ENCODE measurements at regions not wholly inside any gene's neighbourhood (a gene's known extent, or its start where the extent isn't known, plus 50 kb on each side); places are given as distances from the start of the nearest gene placed in this dataset.

DNA sequence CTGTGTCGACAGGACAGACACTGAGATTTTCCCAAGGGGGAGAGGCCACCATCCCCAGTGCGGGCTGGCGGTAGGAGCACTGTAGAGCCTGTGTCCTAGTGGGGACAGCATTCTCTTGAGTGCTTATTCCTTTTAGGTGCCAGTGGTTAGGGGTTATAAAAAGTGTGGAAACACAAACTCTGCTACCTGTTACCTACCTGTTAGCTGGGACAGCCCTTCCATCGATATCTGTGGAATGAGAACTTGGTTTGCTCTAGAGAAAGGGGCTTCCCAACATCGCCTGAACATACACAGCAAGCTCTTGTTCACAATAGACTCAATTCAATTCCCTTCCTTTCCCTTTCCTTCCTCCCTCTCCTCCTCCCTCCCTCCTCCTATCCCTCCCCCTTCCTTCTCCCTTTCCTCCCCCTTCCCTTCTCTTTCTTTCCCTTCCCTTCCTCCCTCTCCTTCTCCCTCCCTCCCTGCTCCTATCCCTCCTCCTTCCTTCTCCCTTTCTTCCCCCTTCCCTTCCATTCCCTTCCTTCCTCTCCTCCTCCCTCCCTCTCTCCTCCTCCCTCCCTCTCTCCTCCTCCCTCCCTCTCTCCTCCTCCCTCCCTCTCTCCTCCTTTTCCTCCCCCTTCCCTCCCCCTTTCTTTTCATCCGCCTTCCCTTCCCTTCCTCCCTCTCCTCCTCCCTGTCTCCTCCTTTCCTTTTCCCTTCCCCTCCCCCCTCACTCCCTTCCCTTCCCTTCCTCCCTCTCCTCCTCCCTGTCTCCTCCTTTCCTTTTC lies 188.5 kb downstream of the URI1 start:
- no peak overlapping the region for H3K4ac ChIP-seq (replicated peaks; ENCODE audit: insufficient read length, low read depth, low read length)
- no peak overlapping the region for H2BK5ac ChIP-seq (ENCODE audit: low read depth, low read length)
- no peak for DNase-seq (ENCODE audit: low read depth in 1 of 2, low spot score in 2 of 2)
- POLR2A ChIA-PET (ENCODE audit: partially characterized antibody), result no interaction called here
- no peak for FAIRE-seq
- H2BK120ac ChIP-seq (replicated peaks; ENCODE audit: low read depth, low read length), result no peak overlapping the region
- no peak overlapping the region for H2BK12ac ChIP-seq (ENCODE audit: low read depth, low read length)
- no peak overlapping the region for H3K9ac ChIP-seq (replicated peaks in 1 of 4; ENCODE audit: extremely low read depth in 1 of 4, low read depth in 3 of 4, low read length in 3 of 4)
- H2AFZ ChIP-seq (ENCODE audit: low read length), result peak overlapping the region; percentile 62; the same call in 1 of the 2 replicates
- no peak overlapping the region for H3K18ac ChIP-seq (ENCODE audit: extremely low read depth, low read length)
- CTCF ChIA-PET (ENCODE audit: partially characterized antibody), result interaction anchor here (1.4 kb wide), 1 partner anchor 54 kb away, joined by 4 read pairs; no protein-coding TSS in a partner anchor
- H3K79me1 ChIP-seq (ENCODE audit: low read depth, low read length), result no peaks in the 10 kb centered on the region
- H3K36me3 ChIP-seq (ENCODE audit: control insufficient read depth in 2 of 4, insufficient read depth in 4 of 4, low read length in 3 of 4), result no peaks in the 10 kb centered on the region
- 0 out of 2 replicates have a peak overlapping the region, but pooled peaks have one; percentile 2 for H2BK15ac ChIP-seq (ENCODE audit: low read length)
- H3K4me2 ChIP-seq (ENCODE audit: insufficient read depth in 1 of 2, low read depth in 2 of 2, low read length in 2 of 2), result no peak overlapping the region
- no peak overlapping the region for H4K8ac ChIP-seq (ENCODE audit: extremely low read depth, insufficient read depth, low read length)
- H4K20me1 ChIP-seq (replicated peaks in 1 of 2; ENCODE audit: control insufficient read depth in 1 of 2, insufficient read depth in 2 of 2, low read length in 2 of 2), result no peaks in the 10 kb centered on the region
- no peak overlapping the region for H3K4me3 ChIP-seq (ENCODE audit: extremely low read depth in 1 of 4, insufficient read depth in 2 of 4, low read depth in 3 of 4, low read length in 4 of 4)
- H3K9me3 ChIP-seq (ENCODE audit: insufficient read depth in 2 of 2, low read depth in 1 of 2, low read length in 1 of 2), result no peaks in the 10 kb centered on the region
- no peaks in the 10 kb centered on the region for H3K79me2 ChIP-seq (ENCODE audit: control insufficient read depth in 1 of 2, insufficient read depth in 2 of 2, low read length in 2 of 2)
- no peak overlapping the region for H4K91ac ChIP-seq (replicated peaks; ENCODE audit: insufficient read length, low read length)
- H3K23me2 ChIP-seq (ENCODE audit: low read depth, low read length), result no peaks in the 10 kb centered on the region
- H3K27ac ChIP-seq (ENCODE audit: low read depth, low read length), result no peak overlapping the region
- H3K56ac ChIP-seq (replicated peaks; ENCODE audit: insufficient read length, low read depth, low read length), result no peak overlapping the region
- H3K23ac ChIP-seq (ENCODE audit: insufficient read length), result no peak overlapping the region
- no peak overlapping the region for H2BK20ac ChIP-seq (ENCODE audit: low read length)
- H2AK5ac ChIP-seq (ENCODE audit: low read depth, low read length), result no peak overlapping the region
- no peak overlapping the region for H3K14ac ChIP-seq (ENCODE audit: insufficient read length)
- H3K27me3 ChIP-seq (replicated peaks in 1 of 4; ENCODE audit: control insufficient read depth in 3 of 4, extremely low read depth in 1 of 4, insufficient read depth in 3 of 4, low read length in 3 of 4), result no peaks in the 10 kb centered on the region; a peak in 1 of 7 replicates
- 70% methylated on average over 5 of the region's 6 CpGs; no CpG with 5 or more reads in 1 of the 2 experiments for WGBS, 2 experiments (ENCODE audit: extremely low coverage in 1 of 2, insufficient coverage in 1 of 2, insufficient read length in 1 of 2, insufficient replicate concordance in 2 of 2, low coverage in 1 of 2, low lambda C conversion rate in 2 of 2, missing lambda C conversion rate in 1 of 2)
- no peak overlapping the region for H4K5ac ChIP-seq (ENCODE audit: insufficient read length, low read depth, low read length)
- peaks cover 0 to 9% (median 0%) of the 10 kb centered on the region in 4 experiments; a peak in 2 of 7 replicates for H3K4me1 ChIP-seq (replicated peaks in 1 of 4; ENCODE audit: control insufficient read depth in 3 of 4, insufficient read depth in 4 of 4, low read length in 3 of 4)
- TF ChIP-seq RFX5 (IDR thresholded peaks at IDR 0.05; ENCODE audit: borderline replicate concordance, low read depth, low read length) (no peak), EZH2 (IDR thresholded peaks at IDR 0.05; ENCODE audit: low read depth, low read length, severe bottlenecking) (no peak), PHF8 (conservative IDR thresholded peaks at IDR 0.05; ENCODE audit: low read depth, low read length) (no peak), TAF1 (IDR thresholded peaks at IDR 0.05; ENCODE audit: low read depth, low read length) (no peak), SIX5 (IDR thresholded peaks at IDR 0.05; ENCODE audit: low read depth, low read length) (no peak), HDAC2 (IDR thresholded peaks at IDR 0.05; ENCODE audit: borderline replicate concordance in 1 of 2, low read depth in 2 of 2, low read length in 2 of 2) (no peak), FOSL1 (IDR thresholded peaks at IDR 0.05; ENCODE audit: insufficient read depth, low read depth, low read length) (no peak), CBX8 (IDR thresholded peaks at IDR 0.05; ENCODE audit: borderline replicate concordance, low read depth, low read length) (no peak), RAD21 (IDR thresholded peaks at IDR 0.05 in 1 of 2, conservative IDR thresholded peaks at IDR 0.05 in 1 of 2; ENCODE audit: low read depth in 2 of 2, low read length in 2 of 2) (no peak), JUND (IDR thresholded peaks at IDR 0.05; ENCODE audit: low read length) (no peak), KDM1A (IDR thresholded peaks at IDR 0.05; ENCODE audit: borderline replicate concordance, low read length) (no peak), EGR1 (IDR thresholded peaks at IDR 0.05; ENCODE audit: borderline replicate concordance, low read depth, low read length) (no peak)

Data from H1 (cell line).